DMS153 treated with DMSO at 0.1 percent for 48 hours (cell line): ENCODE measurements at regions not wholly inside any gene's neighbourhood (a gene's known extent, or its start where the extent isn't known, plus 50 kb on each side); places are given as distances from the start of the nearest gene placed in this dataset.

ENCODE experiments used
- DNase-seq: peaks from one replicate; lab custom pipeline; 2025; ENCODE audit not compliant: unreplicated experiment; lab: John Stamatoyannopoulos, UW

- no peak for DNase-seq
Measured at GRCh38 chr6:15882345-15882744, 219.5 kb upstream of the DTNBP1 start.

DNA sequence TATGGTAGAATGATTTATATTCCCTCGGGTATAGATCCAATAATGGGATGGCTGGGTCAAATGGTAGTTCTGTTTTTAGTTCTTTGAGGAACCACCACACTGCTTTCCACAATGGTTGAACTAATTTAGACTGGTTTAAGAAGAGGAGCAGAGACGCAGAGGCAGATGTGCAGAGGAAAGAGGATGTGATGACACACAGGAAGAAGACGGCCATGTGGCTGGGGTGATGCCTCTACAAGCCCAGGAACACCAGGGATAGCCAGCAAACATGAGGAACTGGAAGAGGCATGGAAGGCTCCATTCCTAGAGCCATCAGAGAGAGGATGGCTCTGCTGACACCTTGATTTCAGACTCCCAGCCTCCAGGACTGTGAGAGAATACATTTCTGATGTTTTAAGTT, 218.3 kb upstream of the DTNBP1 start:
- DNase-seq = no peak

GRCh38 chr6:15880262-15880973, 217.6 kb upstream of the DTNBP1 start:
- DNase-seq = no peak

- peak; percentile 63 for DNase-seq
Measured at GRCh38 chr6:15879371-15880261, 216.8 kb upstream of the DTNBP1 start.

GRCh38 chr6:15877231-15877630, 214.4 kb upstream of the DTNBP1 start:
- DNase-seq = no peak

DNA sequence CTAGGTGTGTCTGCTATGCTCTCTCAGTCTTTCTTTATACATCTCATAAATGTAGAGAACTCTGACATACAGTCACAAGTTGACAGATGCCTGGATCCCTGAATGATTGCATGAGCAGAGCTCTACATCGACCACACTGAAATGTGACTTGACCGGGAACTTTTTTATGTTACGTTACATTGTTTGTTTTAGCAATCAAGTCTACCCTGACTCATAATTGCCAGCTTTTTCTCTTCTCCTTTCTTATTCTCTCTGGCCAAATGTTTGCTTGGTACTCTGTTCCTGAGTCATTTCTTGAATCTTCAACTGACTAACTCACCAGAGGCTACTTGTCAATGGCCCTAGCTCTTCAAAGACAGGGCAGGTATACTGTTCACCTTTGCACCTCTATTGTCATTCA, 213.6 kb upstream of the DTNBP1 start:
- no peak for DNase-seq

- DNase-seq = no peak
Measured at GRCh38 chr6:15875797-15876196, 213.0 kb upstream of the DTNBP1 start.

DNA sequence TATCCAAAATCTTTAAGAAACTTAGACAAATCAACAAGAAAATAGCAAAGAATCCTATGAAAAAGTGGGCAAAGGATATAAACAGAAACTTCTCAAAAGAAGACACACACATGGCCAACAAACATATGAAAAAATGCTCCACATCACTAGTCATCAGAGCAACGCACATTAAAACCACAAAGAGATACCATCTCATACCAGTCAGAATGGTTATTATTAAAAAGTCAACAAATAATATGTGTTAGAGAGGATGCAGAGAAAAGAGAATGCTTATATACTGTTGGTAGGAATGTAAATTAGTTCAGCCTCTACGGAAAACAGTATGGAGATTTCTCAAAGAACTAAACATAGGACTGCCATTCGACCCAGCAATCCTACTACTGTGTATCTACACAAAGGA, 212.0 kb upstream of the DTNBP1 start:
- no peak for DNase-seq

DNA sequence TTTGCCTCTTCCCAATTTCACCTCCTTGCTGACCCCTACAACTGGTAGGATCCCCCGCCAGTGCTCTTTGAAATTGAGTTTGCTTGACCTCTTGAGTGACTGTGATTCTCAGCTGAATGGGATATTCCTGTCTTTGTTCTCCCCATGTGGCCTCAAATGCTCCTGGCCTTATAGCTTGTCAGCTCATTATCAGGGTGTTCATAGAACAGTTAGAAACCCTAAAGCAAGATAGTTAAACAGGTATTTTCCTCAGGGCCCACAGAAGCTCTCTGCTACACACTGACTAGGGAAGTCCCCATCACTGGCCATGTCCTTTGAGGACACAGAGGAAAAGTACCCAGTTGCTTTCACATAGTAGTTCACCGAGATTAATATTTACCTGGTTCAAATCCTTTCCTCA, 211.5 kb upstream of the DTNBP1 start:
- no peak for DNase-seq

GRCh38 chr6:15872241-15873103, 209.6 kb upstream of the DTNBP1 start:
- DNase-seq = no peak

- no peak for DNase-seq
Measured at GRCh38 chr6:15871276-15871675, 208.4 kb upstream of the DTNBP1 start.

- no peak for DNase-seq
Measured at GRCh38 chr6:15870333-15871043, 207.7 kb upstream of the DTNBP1 start.

DNA sequence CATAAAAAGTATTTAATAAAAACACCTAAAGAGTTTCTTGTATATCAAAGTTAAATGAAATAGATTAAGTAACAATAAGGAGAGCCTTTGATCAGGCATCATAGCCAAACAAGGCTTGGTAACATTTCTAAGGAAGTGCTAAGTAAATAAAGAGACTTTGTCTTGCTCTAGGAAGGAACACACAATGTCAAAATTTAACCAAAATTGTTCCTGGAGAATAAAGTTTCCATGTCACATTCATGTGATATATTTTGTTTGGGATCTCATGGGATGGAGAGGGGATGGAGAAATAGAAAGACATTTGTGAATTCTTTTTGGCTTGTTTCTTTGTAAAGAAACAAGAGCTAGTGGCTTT, 201.9 kb upstream of the DTNBP1 start:
- no peak for DNase-seq

DNA sequence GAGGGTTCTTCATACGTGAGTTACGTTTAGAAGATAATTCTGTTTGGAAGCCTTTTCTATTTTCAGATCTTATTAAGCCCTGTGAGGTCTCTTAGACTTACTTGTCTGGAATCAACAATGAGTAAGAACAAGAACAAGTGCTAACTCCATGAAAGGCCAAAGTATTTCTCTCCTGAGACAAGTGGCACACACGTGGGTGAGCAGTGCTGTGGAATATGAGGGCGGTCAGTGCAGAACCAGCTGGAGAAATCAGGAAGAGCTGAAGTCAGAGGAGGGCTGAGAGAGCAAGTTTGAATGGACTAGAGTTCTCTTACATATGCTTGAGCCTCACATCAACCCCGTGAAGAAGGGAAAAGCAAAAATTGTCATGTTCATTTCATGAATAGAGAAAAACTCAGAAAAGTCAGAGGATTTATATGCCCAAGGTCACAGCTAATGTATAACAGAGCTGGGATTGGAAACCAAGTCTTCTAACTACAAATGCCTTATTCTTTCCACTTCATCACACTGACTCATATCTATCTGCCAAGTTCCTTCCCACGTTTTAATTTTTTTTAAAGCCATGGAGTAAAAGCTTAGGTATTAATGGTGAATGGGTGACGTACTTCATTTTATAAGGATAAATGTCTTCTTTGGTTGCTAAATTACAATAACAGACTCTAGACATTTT, 201.3 kb upstream of the DTNBP1 start:
- no peak for DNase-seq

DNA sequence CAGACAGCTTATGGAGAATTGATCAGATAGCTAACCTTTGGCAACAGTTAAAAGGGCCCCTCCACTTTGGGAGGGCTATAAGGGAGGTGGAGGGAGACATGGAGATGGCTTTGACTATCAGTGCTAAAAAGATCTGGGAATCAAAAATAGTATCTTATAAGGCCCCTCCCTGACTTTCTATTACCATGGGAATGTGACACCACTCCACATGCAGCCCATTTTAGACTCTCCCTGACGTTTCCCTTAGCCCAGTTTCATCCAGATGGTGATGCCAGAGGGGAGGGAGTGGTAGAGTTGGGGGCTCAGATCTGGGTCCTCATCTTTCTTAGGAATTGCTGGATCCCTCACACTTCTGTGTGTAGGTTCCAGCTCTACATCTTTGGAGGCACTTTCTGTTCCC, 200.0 kb upstream of the DTNBP1 start:
- no peak for DNase-seq

DNA sequence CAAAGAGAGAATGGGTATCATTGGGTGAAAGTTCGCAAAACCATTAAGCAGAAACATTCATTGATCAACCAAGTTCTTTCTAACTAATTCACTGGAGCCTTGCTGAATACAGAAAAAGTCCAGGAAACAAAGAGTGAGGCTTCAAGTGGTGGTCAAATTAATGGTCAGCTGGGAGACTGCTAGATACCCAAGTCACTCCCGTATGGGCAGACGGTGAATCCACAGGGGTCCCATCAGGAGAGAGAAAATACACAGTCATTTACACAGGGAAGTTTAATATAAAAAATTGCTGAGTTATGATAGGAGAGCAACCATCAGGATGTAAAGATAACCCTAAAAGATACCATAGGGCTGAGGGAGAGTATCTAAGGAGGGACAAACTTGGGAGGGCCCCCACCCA, 198.7 kb upstream of the DTNBP1 start:
- DNase-seq = no peak

DNA sequence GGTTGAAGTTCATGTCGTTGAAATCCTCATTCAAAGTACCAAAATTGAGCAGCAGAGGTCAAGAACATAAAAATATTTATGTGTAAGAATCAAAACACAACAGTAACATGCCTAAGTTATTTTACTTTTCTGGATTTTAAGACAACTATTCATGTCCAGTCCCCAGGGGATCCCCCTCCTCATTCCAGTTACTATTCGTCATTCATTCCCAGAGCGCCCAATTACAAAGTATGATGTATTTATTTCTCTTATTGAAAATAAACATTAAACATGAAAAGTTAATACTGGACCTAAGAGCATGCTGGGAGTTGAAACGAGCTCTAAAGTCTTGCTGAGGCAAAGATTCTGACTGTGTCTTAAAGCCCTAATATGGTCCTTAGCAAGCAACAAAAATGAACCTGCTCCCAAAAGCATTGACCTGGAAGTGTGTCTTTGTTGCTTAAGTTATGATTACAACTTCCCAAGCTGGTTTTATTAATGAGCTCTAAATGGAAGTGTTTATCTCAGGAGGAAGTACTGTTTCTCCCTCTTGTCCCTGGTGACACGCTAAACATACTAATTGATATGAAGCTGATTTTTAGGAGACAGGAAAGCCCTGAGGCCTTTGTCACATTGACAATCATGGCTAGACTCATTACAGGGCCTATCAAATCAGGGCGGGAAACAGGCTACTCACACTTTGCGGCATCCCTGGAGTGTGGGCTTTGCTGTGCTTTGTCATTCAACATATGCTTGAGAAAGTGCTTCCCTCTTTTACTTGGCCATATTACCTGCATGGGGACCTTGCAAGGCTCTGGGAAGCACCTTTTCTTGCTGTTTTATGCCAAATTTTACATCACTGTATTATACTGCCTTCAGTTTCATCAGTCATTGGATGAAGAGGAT, 192.2 kb upstream of the DTNBP1 start:
- DNase-seq = no peak

- DNase-seq = no peak
Measured at GRCh38 chr6:15854378-15854777, 191.6 kb upstream of the DTNBP1 start.

DNA sequence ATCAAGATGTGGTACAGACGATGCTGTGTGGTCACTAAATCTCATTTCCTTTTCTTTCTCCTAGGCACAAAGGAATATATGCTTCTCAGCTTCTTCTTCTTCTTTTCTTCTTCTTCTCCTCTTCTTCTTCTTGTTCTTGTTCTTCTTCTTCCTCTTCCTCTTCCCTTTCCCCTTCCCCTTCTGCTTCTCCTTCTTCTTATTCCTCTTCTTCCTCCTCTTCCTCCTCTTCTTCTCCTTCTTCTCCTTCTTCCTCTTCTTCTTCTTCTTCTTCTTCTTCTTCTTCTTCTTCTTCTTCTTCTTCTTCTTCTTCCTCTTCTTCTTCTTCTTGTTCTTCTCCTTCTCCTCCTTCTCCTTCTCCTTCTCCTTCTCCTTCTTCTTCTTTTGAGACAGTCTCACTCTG, 190.4 kb upstream of the DTNBP1 start:
- DNase-seq = no peak
